ENCODE measurements at regions not wholly inside any gene's neighbourhood (a gene's known extent, or its start where the extent isn't known, plus 50 kb on each side); places are given as distances from the start of the nearest gene placed in this dataset.
"Not testable (repeated sequence)": the region's sequence is repeated elsewhere in the genome, so short reads cannot be mapped to it uniquely, and the experiment has no call there.

DNA sequence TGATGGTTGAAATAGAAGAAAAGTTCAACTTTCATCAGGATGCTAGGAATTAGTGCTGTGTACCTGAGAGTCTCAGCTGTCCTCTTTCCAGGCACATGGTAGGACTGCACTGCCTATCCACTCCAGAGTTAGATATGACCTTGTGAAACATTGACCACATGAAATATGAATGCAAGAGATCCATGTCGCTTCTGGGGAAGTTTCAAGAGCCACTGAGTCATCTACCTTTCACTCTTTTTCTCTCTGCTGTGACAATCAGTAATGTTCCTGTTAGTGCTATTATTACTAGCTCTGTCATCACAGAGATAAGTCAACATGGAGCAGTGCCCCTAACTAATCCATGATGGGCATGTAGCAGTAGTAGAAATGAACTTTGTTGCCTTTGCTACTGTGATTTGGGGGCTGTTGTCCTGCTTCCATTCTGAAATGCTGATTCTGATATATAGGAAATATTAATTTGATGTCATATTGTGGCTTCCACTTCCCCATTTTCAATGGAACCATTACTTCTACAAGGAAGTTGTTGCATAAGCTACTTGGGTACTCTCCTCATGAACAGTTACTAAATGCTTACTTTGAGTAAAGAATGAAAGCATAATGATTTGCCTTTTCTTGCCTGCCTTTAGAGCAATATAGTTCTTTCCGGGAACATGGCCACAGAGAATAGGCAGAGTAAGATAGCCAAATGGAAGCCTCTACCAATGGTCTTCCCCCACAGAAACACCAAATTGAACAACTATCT lies 192.8 kb upstream of the ZNF521 start:
- DNase-seq = no peak

DNA sequence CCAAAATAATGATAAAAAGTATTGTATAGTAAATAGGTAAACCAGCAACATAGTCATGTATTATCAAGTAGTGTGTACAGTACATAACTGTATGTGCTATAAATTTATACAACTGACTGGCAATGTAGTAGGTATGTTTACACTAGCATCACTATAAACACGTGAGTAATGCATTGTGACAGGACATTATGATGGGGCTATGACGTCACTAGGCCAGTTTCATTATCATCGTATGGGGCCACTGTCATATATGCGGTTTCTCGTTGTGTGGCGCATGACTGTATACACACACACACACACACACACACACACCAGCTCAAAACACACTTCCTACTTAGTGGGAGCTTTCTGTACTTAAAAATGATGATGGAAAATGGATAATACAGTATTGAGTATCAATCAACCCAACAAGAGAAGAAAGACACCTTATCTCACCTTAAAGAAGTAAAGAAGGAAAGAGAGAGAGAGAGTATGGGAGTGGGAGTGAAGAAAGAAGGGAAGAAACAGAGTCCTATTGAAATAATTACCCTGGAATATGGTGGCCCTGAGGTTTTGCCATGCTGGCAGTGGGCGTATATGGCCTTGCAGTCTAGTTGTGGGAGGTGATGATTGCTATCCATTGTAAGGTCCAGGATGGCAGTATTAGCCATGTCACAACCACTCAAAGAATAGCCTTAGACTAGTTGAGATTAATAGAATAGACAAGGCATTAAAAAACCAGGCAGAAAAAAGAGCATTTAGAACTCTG lies 186.4 kb upstream of the ZNF521 start:
- DNase-seq = no peak

DNA sequence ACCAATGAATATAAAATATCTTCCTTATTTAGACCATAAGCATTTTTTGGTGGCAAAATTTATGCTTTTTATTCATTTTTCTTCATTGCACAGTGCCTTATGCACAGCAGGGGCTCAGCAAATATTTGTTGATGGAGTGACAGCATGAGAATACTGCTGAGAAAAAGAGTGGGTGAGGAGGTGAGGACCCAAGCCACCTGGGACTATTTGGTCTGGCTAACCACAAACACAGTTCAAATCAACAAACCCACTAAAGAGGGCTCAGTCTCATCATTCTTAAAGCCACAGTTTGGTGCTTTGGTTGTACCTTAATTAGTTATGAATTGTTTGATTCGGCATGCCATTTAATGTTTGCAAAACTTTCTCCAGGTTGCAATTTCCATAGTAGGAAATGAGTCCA lies 183.5 kb upstream of the ZNF521 start:
- no peak for DNase-seq

DNA sequence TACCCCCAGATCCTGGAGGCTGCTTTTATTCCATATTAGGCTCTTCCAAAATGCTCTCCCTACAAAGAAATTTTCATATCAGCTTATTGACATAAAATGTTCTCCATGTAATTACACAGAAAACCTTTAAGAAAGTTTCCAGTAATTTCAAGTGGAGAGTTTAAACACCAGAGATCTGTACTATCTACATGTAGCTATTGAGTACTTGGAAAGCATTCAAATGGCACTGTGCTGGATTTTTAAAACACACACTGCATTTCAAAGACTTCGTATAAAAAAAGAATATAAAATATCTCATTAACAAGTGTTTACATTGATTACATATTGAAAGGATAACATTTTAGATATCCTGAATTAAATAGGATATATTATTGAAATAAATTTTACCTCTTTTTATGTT lies 182.4 kb upstream of the ZNF521 start:
- no peak for DNase-seq

DNA sequence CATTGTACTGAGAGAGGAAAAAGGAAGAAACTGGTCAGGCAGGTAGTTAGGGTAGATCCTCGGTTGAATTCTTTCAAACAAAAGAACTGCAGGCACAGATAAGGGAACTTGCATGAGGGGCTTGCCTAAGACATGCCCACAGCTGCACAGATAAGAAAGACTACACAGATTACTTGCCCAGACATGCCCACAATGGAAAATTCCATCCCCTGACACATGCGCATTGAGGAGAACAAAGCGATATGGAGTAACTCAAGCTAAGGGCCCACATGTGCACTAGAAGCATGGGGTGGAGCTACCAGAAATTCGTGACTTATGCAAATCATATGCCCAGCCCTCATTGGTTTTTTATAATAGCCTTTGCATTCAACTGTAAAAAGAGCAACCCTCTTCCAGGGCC lies 181.3 kb upstream of the ZNF521 start:
- DNase-seq = no peak

DNA sequence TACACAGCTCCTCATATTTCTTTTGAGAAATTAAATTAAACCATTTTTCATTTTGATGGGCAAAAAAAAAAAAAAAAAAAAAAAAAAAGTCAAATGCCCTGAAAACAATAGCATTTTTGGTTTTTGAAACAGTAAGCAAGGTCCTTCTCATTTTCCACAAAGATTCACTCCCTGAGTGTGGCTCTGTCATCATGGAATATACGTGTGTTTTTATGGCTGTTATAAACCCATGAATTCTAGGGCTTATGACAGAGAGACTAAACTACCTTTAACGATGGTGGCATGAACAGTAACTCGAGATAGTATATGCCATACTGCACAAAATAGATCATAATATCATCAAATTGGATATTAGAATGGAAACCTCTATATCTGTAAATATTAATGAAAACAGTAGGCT lies 179.2 kb upstream of the ZNF521 start:
- DNase-seq = no peak

DNA sequence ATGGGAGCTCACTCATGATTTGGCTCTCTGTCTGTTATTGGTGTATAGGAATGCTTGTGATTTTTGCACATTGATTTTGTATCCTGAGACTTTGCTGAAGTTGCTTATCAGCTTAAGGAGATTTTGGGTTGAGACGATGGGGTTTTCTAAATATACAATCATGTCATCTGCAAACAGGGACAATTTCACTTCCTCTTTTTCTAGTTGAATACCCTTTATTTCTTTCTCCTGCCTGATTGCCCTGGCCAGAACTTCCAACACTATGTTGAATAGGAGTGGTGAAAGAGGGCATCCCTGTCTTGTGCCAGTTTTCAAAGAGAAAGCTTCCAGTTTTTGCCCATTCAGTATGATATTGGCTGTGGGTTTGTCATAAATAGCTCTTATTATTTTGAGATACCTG lies 173.8 kb upstream of the ZNF521 start:
- not testable (repeated sequence) for DNase-seq

DNA sequence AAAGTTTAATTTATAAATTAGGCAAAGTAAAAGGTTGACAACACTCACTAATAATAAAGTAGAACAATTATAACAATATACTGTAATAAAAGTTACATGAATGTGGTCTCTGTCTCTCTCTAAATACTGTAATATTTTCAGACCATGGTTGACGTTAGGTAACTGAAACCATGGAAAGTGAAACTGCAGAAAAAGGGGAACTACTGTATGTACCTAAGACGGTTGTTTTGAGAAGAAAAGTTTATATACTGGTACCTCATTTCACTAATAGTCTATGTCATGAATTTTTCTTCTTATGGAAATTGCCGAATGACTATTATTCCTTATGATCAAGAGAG lies 166.7 kb upstream of the ZNF521 start:
- DNase-seq = no peak

DNA sequence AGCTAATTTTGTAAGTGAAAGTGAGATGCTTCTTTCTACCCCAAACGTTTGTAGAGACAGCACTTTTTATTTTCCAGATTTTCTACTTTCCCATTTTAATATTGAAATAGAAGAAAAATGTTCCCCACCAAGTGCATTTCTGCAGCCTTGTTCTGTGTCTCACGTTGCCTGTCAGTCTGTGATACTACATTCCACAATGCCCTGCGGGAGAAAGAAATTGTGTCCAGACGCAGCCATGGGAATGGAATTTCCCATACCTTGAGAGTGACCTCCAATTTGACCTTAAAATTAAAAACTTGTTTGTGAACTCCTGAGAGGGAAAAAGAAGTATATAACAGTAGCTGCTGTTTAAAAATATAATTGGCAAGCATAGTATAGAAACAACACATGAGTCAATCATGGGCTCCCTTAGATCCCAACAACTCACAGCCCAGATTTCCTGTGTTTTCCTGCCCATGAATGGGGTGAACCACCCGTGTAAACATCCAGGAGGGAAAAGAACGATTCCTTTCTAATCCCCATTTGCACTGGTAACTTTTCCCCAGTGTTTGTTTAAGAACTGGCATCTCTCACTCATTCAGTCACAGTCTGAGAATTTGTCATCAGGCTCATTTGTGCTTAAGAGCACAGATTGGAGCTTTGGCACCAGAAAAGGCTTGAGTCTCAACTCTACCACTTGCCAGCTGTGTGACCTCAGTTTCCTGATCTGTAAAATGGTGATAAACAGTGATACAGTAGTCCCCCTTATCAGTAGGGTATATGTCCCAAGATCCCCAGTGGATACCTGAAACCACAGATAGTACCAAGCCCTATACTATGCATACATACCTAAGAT lies 166.1 kb upstream of the ZNF521 start:
- no peak for DNase-seq

DNA sequence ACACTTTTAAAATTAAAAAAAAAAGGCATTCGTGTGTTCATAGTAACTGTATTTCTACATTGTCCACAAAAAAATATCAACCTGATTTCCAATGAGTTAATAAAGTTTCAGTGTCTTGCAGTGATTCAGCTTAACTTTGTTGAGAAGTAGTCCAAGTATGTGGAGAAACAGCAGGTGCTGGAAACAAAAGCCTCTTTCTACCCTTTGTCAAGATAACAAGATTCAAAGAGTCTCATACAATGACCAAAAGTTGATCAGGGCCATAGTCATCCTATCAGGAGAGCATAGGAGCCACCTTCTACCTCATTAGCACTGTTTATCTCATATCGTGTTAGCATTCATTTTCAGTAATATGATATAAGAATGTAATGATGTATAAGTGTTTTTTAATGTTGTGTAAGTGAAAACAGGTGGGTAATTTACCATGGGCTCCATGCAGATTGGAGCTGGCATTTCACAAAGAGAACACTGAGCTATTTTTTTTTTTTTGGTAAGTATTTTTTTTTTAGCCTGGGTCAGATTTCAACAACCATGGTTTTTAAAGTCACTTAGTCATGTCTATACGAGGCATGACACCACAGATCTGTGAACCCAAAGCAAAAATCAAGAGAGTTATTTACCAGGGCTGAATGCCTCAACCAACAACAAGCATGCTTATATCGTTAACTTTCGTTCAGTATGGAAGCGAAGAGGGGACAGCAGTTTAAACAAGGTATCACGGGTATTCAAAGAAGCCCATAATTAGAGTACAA lies 165.0 kb upstream of the ZNF521 start:
- no peak for DNase-seq

DNA sequence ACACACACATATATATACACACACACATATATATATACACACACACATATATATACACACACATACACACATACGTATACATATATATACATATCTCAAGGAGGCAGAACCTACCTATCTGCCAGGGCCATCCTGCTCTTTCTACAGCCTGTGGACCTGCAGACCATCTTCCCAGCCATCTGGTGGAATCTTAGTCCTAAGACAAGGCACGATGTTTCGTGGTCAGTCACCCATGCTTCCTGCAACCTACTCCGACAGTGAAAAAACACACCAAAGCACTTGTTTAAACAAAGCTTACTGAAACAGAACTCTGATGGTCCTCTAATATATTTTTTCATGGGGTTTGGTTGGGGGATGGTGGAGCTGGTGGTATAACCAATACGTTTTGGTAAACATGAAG lies 164.2 kb upstream of the ZNF521 start:
- no peak for DNase-seq

DNA sequence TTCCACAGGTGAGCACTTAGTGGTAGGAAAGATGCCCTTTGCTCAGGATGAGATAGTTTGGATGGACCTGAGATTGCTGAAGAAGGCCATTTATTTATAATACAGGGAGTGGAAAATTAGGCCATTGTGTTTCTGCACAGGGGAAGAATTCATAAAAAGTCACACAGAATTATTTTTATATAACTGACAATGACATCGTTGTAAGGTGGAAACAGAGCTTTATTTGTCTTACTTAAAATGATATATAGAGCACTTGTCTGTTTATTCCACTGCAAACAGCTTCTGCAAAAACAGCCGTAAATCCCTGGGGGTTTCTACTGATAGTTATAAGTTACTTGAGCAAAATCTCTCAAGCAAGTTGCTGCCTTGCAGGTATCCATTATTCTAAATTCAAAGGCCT lies 158.1 kb upstream of the ZNF521 start:
- DNase-seq = no peak

DNA sequence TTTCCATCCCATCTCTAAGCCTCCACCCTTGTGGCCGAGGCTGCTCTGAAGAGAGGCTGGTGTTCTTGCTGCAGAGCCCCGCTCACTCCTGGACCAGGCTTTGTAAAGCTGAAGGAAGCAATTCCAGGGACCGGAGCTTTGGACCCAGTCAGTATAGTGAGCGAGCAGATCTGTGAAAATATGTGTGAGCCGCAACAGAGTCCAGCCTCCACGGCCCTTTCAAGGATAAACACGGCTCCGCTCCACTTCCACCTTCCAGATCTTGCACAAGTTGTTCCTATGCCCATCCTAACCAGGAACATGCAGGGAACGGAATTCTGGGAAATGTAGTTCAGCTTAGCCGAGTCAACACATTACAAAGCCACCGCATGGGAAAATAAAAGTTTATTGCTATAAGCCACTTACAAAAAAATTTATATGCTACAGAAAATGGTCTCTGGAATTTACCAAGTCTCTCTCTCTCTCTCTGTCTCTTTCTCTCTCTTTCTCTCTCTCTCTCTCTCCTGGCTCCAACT lies 151.7 kb upstream of the ZNF521 start:
- no peak for DNase-seq

DNA sequence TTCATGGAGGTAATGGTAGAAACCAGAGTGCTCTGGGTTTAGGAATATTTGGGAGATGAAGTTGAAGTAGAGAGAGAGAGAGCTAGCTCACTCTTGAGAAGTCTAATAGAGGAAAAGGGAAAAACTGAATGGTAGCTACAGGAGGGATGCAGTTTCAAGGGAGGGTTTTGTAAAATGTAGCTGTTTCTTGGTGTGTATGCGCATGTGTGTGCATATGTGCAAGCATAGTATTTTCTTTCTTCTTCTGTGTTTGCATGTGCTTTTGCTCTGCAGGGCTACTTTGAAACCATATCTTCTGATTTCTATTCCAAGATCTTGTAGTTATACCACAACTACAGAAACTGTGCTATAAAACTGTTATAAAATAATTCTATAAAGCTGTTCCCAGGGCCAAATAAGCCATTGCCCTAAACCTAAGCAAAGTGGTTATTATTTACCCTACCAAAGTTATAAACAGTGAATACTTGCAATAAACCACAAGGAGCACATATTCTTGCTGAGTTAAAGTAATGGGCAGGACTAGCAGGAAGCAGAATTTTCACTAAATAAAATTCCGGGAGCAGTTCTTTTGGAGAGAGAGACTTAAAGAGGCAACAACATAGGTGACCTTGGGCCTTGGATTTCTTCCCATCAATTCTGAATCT lies 145.3 kb upstream of the ZNF521 start:
- no peak for DNase-seq

DNA sequence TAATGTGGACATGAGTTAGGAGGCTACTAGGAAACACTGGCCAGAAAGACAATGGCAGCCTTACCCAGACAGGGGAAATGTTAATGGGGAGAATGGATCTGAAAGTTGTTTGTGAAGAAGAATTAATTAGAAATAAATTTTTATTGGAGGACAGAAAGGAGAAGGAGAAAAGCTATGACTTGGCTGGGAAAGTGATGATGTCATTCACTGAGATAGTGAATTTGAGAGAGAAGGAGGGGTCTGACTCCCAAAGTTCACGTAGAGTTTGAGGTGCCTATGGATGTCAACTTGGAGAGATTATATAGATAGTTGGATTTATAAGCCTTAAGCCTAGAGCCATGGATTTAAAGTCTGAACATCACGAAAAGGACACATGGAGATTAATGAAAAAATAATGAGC lies 144.6 kb upstream of the ZNF521 start:
- no peak for DNase-seq

DNA sequence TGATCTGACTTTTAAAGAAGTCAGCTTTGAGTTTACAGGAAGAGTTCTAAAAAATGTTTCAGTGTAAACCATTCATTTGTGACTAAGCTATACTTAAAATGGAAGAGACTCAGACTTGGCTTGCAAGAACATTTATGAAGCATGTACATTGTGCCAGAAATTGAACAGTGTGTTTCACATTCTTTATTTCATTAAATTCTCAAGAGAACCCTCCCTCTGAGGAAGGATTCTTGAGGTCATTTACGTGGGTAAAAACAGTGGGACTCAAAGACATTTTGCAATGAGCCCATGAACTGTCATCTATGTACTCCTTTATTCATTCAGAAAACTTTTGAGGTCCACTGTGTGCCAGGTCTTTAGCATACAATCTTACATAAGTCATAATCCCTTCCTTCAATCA lies 143.6 kb upstream of the ZNF521 start:
- DNase-seq = no peak

DNA sequence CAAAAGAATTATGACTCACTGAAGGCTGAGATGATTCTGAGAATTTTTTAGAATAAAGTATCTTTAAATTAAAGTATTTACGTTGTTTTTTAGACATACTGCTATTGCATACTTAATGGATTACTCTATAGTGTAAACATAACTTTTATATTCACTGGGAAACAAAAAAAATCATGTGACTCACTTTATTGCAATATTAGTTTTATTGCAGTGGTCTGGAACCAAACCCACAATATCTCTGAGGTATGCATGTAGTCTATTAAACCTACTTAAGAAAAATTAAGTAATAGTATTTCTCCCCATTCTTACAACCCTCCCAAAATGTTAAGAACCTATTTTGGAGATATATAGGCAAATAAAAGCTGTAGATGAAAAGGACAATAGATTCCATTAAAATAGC lies 142.9 kb upstream of the ZNF521 start:
- no peak for DNase-seq

DNA sequence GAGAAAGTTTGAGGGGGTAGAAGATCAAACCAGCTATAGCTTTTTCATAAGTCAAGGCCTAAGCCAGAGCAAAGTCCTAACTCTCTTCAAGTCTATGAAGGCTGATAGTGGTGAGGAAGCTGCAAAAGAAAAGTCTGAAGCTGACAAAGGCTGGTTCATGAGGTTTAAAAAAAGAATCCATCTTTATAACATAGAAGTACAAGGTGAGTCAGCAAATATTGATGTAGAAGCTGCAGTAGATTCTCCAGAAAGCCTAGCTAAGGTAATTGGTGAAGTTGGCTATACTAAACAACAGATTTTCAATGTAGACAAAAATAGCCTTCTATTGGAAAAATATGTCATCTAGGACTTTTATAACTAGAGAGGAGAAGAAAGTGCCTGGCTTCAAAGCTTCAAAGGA lies 141.4 kb upstream of the ZNF521 start:
- no peak for DNase-seq

DNA sequence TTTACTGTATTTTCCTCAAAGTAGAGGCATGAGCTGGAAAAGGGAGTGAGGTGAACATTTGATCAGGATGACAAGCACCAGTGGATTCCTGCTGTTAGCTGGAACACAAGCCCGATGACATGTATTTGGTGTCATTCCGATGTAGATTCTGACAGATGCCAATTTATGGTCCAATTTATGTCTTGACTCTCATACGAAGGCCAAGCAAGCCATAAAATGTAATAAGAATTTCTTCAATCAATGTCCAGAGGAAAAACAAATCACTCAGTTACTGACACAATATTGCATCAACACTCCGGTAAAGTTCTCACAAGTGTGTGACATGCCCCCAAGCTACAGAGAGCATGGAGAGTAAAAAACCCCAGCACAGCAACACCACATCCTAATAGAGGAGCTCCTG lies 138.3 kb upstream of the ZNF521 start:
- DNase-seq = no peak

DNA sequence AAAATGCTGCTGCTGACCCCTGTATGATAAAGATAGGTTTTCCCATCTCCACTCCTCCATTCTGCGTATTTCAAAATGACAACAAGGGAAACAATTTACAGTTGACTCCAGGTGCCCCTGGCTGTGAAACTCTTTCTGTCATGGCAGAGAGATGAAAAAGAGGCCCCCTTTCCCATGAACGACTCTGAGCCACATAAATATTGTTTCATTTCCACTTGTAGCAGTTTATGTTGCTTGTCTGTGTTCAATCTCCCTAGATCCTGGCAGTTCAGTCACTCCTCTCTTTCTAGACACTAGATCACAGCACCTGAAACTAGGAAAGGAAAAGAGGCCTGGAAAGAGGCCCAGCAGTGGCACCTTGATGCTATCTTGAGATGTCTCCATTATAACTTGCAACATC lies 121.0 kb upstream of the ZNF521 start:
- no peak for DNase-seq

DNA sequence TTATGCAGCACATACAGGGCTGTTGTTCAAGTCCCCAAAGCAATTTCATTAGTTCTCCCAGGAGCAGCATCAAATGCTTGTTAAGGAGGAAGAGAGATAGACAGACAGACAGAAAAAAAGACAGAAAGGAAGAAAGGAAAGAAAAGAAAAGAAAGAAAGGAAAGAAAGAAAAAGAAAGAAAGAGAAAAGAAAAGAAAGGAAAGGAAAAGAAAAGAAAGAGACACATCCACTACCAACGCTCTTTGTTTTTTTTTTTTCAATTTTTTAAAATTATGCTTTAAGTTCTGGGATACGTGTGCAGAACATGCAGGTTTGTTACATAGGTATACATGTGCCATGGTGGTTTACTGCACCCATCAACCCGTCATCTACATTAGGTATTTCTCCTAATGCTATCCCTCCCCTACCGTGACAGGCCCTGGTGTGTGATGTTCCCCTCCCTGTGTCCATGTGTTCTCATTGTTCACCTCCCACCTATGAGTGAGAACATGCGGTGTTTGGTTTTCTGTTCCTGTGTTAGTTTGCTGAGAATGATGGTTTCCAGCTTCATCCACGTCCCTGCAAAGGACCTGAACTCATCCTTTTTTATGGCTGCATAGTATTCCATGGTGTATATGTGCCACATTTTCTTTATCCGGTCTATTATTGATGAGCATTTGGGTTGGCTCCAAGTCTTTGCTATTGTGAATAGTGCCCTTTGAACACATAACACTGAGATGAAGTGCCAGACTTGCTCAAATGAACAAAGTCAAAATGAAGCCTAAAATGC lies 119.0 kb upstream of the ZNF521 start:
- DNase-seq = not testable (repeated sequence)

DNA sequence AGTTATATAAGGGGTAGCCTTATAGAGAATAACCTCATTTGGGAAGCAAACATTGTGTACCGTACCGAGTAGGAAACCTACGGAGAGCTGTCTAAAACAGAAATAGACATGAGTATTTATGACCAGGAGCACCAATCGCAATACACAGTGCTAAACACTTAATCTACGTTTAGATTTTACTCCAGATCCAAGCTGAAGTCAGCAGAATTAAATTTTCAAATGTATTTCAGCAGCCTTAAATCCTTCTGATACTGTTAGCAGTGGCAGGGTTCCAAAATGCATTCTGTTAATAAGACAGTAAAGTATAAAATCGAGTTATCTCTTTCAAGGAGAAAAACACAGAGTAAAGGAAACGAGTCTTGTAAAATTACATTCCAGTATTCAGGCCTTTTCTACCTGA lies 118.1 kb upstream of the ZNF521 start:
- no peak for DNase-seq
